NB4 (cell line): ENCODE measurements at regions not wholly inside any gene's neighbourhood (a gene's known extent, or its start where the extent isn't known, plus 50 kb on each side); places are given as distances from the start of the nearest gene placed in this dataset.

Source experiments
- DNase-seq: peaks from one replicate; pipeline ENCODE4 v3.0.0; 2010; ENCODE audit warnings: low read depth
- H3K4me3 ChIP-seq: one replicate; pipeline ENCODE4 v1.5.1; 2011; ENCODE audit warnings: mild to moderate bottlenecking, low read depth, low read length, moderate library complexity
- MAX ChIP-seq: IDR thresholded peaks from 2 replicates; pipeline ENCODE4 v1.6.1; 2011; ENCODE audit warnings: low read depth, low read length
- MYC ChIP-seq: IDR thresholded peaks from 2 replicates; pipeline ENCODE4 v1.6.1; 2011; ENCODE audit warnings: low read depth, low read length
- POLR2A ChIP-seq: IDR thresholded peaks from 2 replicates; pipeline ENCODE4 v1.6.1; 2011; ENCODE audit warnings: mild to moderate bottlenecking; ENCODE audit not compliant: insufficient read length; ENCODE audit errors: extremely low read depth
- TF ChIP-seq, protein P1 (sequence below): IDR thresholded peaks from one replicate; pipeline ENCODE4 v1.5.1; 2012; ENCODE audit warnings: low read depth, low read length

DNA sequence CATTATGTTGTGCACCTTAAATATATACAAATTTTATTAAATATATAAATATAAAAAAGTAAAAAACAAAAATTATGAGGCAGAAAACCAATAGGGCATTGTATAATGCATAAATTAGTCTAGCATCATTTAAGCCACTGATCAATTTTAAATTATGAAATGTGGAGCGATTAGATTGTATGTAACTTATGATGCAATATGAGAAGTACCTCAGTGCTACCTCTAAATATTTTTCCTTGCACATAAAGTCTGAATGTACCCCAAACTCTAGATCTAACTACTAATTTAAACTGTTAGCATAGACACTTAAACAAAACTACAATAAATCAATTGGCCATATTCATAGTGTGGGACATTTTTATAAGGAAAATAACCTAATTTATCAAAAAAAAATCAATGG, 1178.5 kb upstream of the MIR17HG start:
- no peak for TF ChIP-seq MYC
- TF ChIP-seq, protein P1, sequence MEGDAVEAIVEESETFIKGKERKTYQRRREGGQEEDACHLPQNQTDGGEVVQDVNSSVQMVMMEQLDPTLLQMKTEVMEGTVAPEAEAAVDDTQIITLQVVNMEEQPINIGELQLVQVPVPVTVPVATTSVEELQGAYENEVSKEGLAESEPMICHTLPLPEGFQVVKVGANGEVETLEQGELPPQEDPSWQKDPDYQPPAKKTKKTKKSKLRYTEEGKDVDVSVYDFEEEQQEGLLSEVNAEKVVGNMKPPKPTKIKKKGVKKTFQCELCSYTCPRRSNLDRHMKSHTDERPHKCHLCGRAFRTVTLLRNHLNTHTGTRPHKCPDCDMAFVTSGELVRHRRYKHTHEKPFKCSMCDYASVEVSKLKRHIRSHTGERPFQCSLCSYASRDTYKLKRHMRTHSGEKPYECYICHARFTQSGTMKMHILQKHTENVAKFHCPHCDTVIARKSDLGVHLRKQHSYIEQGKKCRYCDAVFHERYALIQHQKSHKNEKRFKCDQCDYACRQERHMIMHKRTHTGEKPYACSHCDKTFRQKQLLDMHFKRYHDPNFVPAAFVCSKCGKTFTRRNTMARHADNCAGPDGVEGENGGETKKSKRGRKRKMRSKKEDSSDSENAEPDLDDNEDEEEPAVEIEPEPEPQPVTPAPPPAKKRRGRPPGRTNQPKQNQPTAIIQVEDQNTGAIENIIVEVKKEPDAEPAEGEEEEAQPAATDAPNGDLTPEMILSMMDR, result no peak
- TF ChIP-seq POLR2A, result no peak
- TF ChIP-seq MAX, result no peak
- no peak for DNase-seq
- H3K4me3 ChIP-seq, result no peak overlapping the region

GRCh38 chr13:90170208-90170607, 1177.3 kb upstream of the MIR17HG start:
- no peak for DNase-seq
- TF ChIP-seq, protein P1, result no peak
- no peak for TF ChIP-seq MYC
- TF ChIP-seq MAX, result no peak
- TF ChIP-seq POLR2A, result no peak
- no peak overlapping the region for H3K4me3 ChIP-seq

DNA sequence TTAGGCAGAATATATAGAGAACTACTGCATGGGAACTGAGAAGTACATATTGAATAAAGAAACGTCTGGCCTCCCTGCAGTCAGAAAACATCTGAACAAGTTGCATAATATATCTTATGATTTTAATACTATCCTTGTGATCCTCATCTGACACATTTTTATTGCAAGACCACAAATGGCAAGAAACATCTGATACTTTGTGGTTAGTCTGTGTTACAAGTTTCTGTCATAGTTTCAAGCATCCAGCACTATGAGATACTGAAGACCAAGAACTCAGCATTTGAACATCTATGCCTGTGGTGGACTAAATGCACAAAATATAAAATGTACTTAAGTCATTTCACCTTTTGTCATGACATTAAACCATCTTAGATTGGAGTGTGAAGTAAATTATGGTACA, 1175.8 kb upstream of the MIR17HG start:
- H3K4me3 ChIP-seq, result no peak overlapping the region
- DNase-seq, result no peak
- TF ChIP-seq, protein P1, result no peak
- TF ChIP-seq POLR2A, result no peak
- TF ChIP-seq MYC, result no peak
- TF ChIP-seq MAX, result no peak

- TF ChIP-seq MAX (no peak), MYC (no peak), POLR2A (no peak)
- TF ChIP-seq, protein P1, result no peak
- no peak overlapping the region for H3K4me3 ChIP-seq
- no peak for DNase-seq
These were observed 1170.0 kb upstream of the MIR17HG start for GRCh38 chr13:90177512-90177911.

DNA sequence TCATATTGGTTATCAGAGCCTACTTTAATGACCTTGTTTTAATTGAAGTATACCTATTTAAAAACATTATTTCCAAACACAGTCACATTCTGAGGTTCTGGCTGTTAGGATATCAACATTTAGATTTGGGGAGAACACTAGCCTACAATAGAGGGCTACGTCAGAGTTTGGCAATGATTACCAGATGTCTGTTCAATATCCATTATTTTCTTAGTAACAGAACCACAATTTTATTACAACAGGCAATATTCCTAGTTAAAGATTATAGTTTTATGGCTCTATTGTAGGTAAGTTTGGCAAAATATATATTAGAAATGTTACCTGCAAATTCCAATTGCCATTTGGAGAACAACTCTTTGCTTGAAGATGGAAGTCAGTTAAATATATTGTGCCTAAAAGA, 1163.1 kb upstream of the MIR17HG start:
- H3K4me3 ChIP-seq, result no peak overlapping the region
- TF ChIP-seq POLR2A (no peak), MYC (no peak), MAX (no peak)
- TF ChIP-seq, protein P1, result no peak
- no peak for DNase-seq

GRCh38 chr13:90185734-90186133, 1161.8 kb upstream of the MIR17HG start:
- H3K4me3 ChIP-seq, result no peak overlapping the region
- no peak for TF ChIP-seq POLR2A
- TF ChIP-seq, protein P1, result no peak
- TF ChIP-seq MAX, result no peak
- no peak for TF ChIP-seq MYC
- DNase-seq, result no peak
